ENCODE measurements at regions not wholly inside any gene's neighbourhood (a gene's known extent, or its start where the extent isn't known, plus 50 kb on each side); places are given as distances from the start of the nearest gene placed in this dataset.
"Not testable (repeated sequence)": the region's sequence is repeated elsewhere in the genome, so short reads cannot be mapped to it uniquely, and the experiment has no call there.

- DNase-seq (ENCODE audit: low read depth, low spot score), result no peak
These were observed 83.3 kb upstream of the MED13L start for GRCh38 chr12:116360579-116361413.

GRCh38 chr12:116361414-116362223, 84.1 kb upstream of the MED13L start:
- DNase-seq (ENCODE audit: low read depth, low spot score), result no peak

- DNase-seq (ENCODE audit: low read depth, low spot score), result no peak
These were observed 87.6 kb upstream of the MED13L start for GRCh38 chr12:116365114-116365513.

- DNase-seq (ENCODE audit: low read depth, low spot score), result no peak
These were observed 88.3 kb upstream of the MED13L start for GRCh38 chr12:116365606-116366455.

DNA sequence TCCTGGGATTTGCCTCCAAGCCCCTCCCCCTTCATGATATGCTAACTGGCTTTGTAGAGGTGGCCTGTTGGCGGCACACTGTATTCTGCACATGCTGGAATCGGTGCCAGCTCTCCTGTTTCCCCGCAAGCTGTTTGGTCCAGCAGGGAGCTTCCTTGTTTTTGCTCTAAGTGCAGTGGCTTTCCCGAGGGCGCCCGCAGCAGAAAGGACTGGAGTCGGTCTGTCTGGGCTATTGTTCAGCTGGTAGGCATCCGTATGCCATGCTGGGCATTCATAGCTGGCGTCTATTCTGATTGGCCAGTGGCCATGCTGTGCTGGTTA, 88.9 kb upstream of the MED13L start:
- DNase-seq (ENCODE audit: low read depth, low spot score), result no peak

GRCh38 chr12:116366824-116367223, 89.3 kb upstream of the MED13L start:
- DNase-seq (ENCODE audit: low read depth, low spot score), result no peak

DNA sequence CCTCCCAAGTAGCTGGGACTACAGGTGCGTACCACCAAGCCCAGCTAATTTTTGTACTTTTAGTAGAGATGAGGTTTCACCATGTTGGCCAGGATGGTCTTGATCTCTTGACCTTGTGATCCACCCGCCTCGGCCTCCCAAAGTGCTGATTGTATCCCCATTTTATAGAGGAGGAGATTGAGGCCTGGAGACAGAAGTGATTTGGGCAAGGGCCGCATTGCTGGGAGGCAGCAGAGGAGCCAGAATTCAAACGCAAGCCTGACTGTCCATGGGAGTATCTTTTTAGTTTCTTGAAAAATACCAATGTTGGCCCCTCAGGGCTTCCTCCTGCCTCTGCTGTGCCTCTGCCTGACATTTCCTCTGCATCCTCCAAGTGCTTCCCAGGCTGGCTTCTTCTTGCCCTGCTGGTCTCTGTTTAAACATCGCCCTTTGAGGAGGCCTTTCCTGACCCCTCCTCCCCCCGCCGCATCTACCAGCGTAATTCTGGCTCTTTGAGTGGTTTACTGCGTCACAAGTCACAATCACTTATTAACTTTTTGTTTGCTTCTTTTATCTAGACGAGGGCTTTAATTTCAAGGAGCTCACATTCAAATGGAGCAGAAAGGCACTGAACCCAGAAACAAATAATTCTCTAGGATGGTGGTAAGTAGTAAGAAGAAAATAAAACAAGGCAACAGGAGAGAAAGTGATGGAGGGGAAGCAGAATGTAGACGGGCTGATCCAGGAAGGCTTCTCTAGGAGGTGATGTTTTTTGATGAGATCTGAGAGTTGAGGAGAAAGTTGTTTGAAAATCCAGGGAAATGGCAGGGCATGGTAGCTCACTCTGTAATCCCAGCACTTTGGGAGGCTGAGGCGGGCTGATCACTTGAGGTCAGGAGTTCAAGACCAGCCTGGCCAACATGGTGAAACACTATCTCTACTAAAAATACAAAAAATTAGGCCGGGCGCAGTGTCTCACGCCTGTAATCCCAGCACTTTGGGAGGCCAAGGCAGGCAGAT, 91.0 kb upstream of the MED13L start:
- DNase-seq (ENCODE audit: low read depth, low spot score), result no peak

- no peak for DNase-seq (ENCODE audit: low read depth, low spot score)
These were observed 92.5 kb upstream of the MED13L start for GRCh38 chr12:116370004-116370404.

- no peak for DNase-seq (ENCODE audit: low read depth, low spot score)
These were observed 93.5 kb upstream of the MED13L start for GRCh38 chr12:116370886-116371580.

- DNase-seq (ENCODE audit: low read depth, low spot score), result no peak
These were observed 95.3 kb upstream of the MED13L start for GRCh38 chr12:116372815-116373214.

GRCh38 chr12:116373572-116374206, 96.2 kb upstream of the MED13L start:
- no peak for DNase-seq (ENCODE audit: low read depth, low spot score)

- no peak for DNase-seq (ENCODE audit: low read depth, low spot score)
These were observed 96.7 kb upstream of the MED13L start for GRCh38 chr12:116374207-116374606.

GRCh38 chr12:116375278-116375842, 97.9 kb upstream of the MED13L start:
- DNase-seq (ENCODE audit: low read depth, low spot score), result no peak

- DNase-seq (ENCODE audit: low read depth, low spot score), result no peak
These were observed 99.1 kb upstream of the MED13L start for GRCh38 chr12:116376354-116377193.

- DNase-seq (ENCODE audit: low read depth, low spot score), result not testable (repeated sequence)
These were observed 99.7 kb upstream of the MED13L start for GRCh38 chr12:116377194-116377571.

- DNase-seq (ENCODE audit: low read depth, low spot score), result no peak
These were observed 100.5 kb upstream of the MED13L start for GRCh38 chr12:116378002-116378401.

DNA sequence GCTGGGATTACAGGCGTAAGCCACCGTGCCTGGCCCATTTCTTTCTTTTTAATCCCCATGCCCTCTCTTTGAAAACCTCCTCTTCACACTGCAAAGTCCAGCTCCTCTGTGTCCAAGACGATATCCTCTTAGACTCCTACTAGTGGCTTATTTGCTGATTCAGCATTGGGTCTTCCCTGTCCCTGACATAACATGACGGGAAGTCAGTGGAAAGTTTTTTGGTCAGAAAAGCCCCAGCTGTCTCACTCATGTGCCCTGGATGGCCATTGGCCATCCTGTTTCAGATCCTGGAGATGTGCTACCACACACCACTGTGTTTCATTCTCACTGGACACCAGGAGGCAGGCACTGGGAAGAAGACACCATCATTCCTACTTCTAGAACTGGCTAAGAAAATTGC, 102.6 kb upstream of the MED13L start:
- DNase-seq (ENCODE audit: low read depth, low spot score), result no peak

- not testable (repeated sequence) for DNase-seq (ENCODE audit: low read depth, low spot score)
These were observed 103.2 kb upstream of the MED13L start for GRCh38 chr12:116380740-116381139.

Measured in smooth muscle cell of the brain vasculature (primary cell).